Activated naive CD4-positive, alpha-beta T cell treated with anti-CD3 and anti-CD28 coated beads, Interleukin-2, amount 50 U/mL, for 24 hours (primary cell): ENCODE measurements at regions not wholly inside any gene's neighbourhood (a gene's known extent, or its start where the extent isn't known, plus 50 kb on each side); places are given as distances from the start of the nearest gene placed in this dataset.
"Not testable (repeated sequence)": the region's sequence is repeated elsewhere in the genome, so short reads cannot be mapped to it uniquely, and the experiment has no call there.

Source experiments
- H3K27ac Mint-ChIP-seq: one replicate; pipeline ENCODE4 v1.8.0; 2021; ENCODE audit warnings: mild to moderate bottlenecking, mixed read lengths
- H3K27me3 Mint-ChIP-seq: one replicate; pipeline ENCODE4 v1.8.0; 2021; ENCODE audit warnings: mixed read lengths
- H3K36me3 Mint-ChIP-seq: one replicate; pipeline ENCODE4 v1.8.0; 2021; ENCODE audit warnings: mixed read lengths
- H3K4me1 Mint-ChIP-seq: one replicate; pipeline ENCODE4 v1.8.0; 2021; ENCODE audit warnings: mixed read lengths
- H3K4me3 Mint-ChIP-seq: one replicate; pipeline ENCODE4 v1.8.0; 2021; ENCODE audit warnings: mild to moderate bottlenecking, mixed read lengths
- H3K9me3 Mint-ChIP-seq: one replicate; pipeline ENCODE4 v1.8.0; 2021; ENCODE audit warnings: mixed read lengths

- H3K4me1 Mint-ChIP-seq, H3K9me3 Mint-ChIP-seq, H3K27me3 Mint-ChIP-seq: not testable (repeated sequence)
Observed at GRCh38 chr6:71007298-71007697, 50.4 kb upstream of the B3GAT2 start.

GRCh38 chr6:71011871-71012371 is 55.1 kb upstream of the B3GAT2 start:
- Mint-ChIP-seq H3K9me3 (no peaks in the 10 kb centered on the region), H3K4me3 (no peak overlapping the region), H3K4me1 (no peaks in the 10 kb centered on the region), H3K36me3 (no peaks in the 10 kb centered on the region), H3K27ac (no peak overlapping the region), H3K27me3 (peaks cover 12% of the 10 kb centered on the region)

More at GRCh38 chr6:71007298-71007697, 50.4 kb upstream of the B3GAT2 start:
- H3K4me3 Mint-ChIP-seq, H3K27ac Mint-ChIP-seq, H3K36me3 Mint-ChIP-seq: not testable (repeated sequence)

GRCh38 chr6:71012866-71013469 is 56.1 kb upstream of the B3GAT2 start:
- Mint-ChIP-seq H3K9me3 (no peaks in the 10 kb centered on the region), H3K27me3 (peaks cover 12% of the 10 kb centered on the region), H3K4me1 (no peaks in the 10 kb centered on the region), H3K36me3 (no peaks in the 10 kb centered on the region), H3K27ac (no peak overlapping the region), H3K4me3 (no peak overlapping the region)

- H3K27me3 Mint-ChIP-seq = peaks cover 12% of the 10 kb centered on the region
- no peak overlapping the region for H3K4me3 Mint-ChIP-seq
- H3K4me1 Mint-ChIP-seq = no peaks in the 10 kb centered on the region
- H3K36me3 Mint-ChIP-seq = no peaks in the 10 kb centered on the region
- H3K27ac Mint-ChIP-seq = no peak overlapping the region
- H3K9me3 Mint-ChIP-seq = no peaks in the 10 kb centered on the region
Observed at GRCh38 chr6:71015392-71015791, 58.5 kb upstream of the B3GAT2 start.

- H3K27ac Mint-ChIP-seq = no peak overlapping the region
- H3K27me3 Mint-ChIP-seq = peaks cover 8% of the 10 kb centered on the region
- no peak overlapping the region for H3K4me3 Mint-ChIP-seq
- no peaks in the 10 kb centered on the region for H3K9me3 Mint-ChIP-seq
- H3K4me1 Mint-ChIP-seq = no peaks in the 10 kb centered on the region
- no peaks in the 10 kb centered on the region for H3K36me3 Mint-ChIP-seq
Observed at GRCh38 chr6:71028236-71028876, 71.5 kb upstream of the B3GAT2 start.

GRCh38 chr6:71028877-71029252 is 72.0 kb upstream of the B3GAT2 start:
- peaks cover 8% of the 10 kb centered on the region for H3K27me3 Mint-ChIP-seq
- no peaks in the 10 kb centered on the region for H3K4me1 Mint-ChIP-seq

GRCh38 chr6:71029555-71029954 is 72.7 kb upstream of the B3GAT2 start:
- Mint-ChIP-seq H3K4me3 (no peak overlapping the region), H3K36me3 (no peaks in the 10 kb centered on the region), H3K9me3 (no peaks in the 10 kb centered on the region), H3K27me3 (peaks cover 8% of the 10 kb centered on the region), H3K27ac (no peak overlapping the region), H3K4me1 (no peaks in the 10 kb centered on the region)

More at GRCh38 chr6:71028877-71029252, 72.0 kb upstream of the B3GAT2 start:
- Mint-ChIP-seq H3K4me3 (no peak overlapping the region), H3K36me3 (no peaks in the 10 kb centered on the region), H3K9me3 (no peaks in the 10 kb centered on the region), H3K27ac (no peak overlapping the region)

GRCh38 chr6:71031912-71032311 is 75.1 kb upstream of the B3GAT2 start:
- H3K4me1 Mint-ChIP-seq = no peaks in the 10 kb centered on the region
- H3K9me3 Mint-ChIP-seq = no peaks in the 10 kb centered on the region
- no peaks in the 10 kb centered on the region for H3K36me3 Mint-ChIP-seq
- no peak overlapping the region for H3K4me3 Mint-ChIP-seq
- no peak overlapping the region for H3K27ac Mint-ChIP-seq
- H3K27me3 Mint-ChIP-seq = peaks cover 8% of the 10 kb centered on the region

- Mint-ChIP-seq H3K27me3 (peaks cover 6% of the 10 kb centered on the region), H3K36me3 (no peaks in the 10 kb centered on the region), H3K9me3 (no peaks in the 10 kb centered on the region), H3K27ac (no peak overlapping the region), H3K4me1 (no peaks in the 10 kb centered on the region), H3K4me3 (no peak overlapping the region)
Observed at GRCh38 chr6:71033171-71033570, 76.3 kb upstream of the B3GAT2 start.

GRCh38 chr6:71033890-71034289 is 77.0 kb upstream of the B3GAT2 start:
- Mint-ChIP-seq H3K4me1 (no peaks in the 10 kb centered on the region), H3K4me3 (no peak overlapping the region), H3K9me3 (no peaks in the 10 kb centered on the region), H3K36me3 (no peaks in the 10 kb centered on the region), H3K27ac (no peak overlapping the region), H3K27me3 (peaks cover 6% of the 10 kb centered on the region)

- no peak overlapping the region for H3K4me3 Mint-ChIP-seq
Observed at GRCh38 chr6:71034563-71035345, 77.9 kb upstream of the B3GAT2 start.

GRCh38 chr6:71035871-71036270 is 79.0 kb upstream of the B3GAT2 start:
- Mint-ChIP-seq H3K4me3 (no peak overlapping the region), H3K4me1 (no peaks in the 10 kb centered on the region), H3K27ac (no peak overlapping the region), H3K9me3 (no peaks in the 10 kb centered on the region), H3K36me3 (no peaks in the 10 kb centered on the region), H3K27me3 (peaks cover 6% of the 10 kb centered on the region)

More at GRCh38 chr6:71034563-71035345, 77.9 kb upstream of the B3GAT2 start:
- Mint-ChIP-seq H3K27me3 (peaks cover 6% of the 10 kb centered on the region), H3K36me3 (no peaks in the 10 kb centered on the region), H3K4me1 (no peaks in the 10 kb centered on the region), H3K9me3 (no peaks in the 10 kb centered on the region), H3K27ac (no peak overlapping the region)

GRCh38 chr6:71038711-71039344 is 82.0 kb upstream of the B3GAT2 start:
- H3K36me3 Mint-ChIP-seq = no peaks in the 10 kb centered on the region
- peaks cover 3% of the 10 kb centered on the region for H3K27me3 Mint-ChIP-seq
- no peak overlapping the region for H3K4me3 Mint-ChIP-seq
- no peaks in the 10 kb centered on the region for H3K4me1 Mint-ChIP-seq
- H3K27ac Mint-ChIP-seq = no peak overlapping the region
- peaks cover 2% of the 10 kb centered on the region for H3K9me3 Mint-ChIP-seq

- H3K27ac Mint-ChIP-seq = no peak overlapping the region
- H3K9me3 Mint-ChIP-seq = peaks cover 3% of the 10 kb centered on the region
- H3K27me3 Mint-ChIP-seq = peaks cover 3% of the 10 kb centered on the region
- no peak overlapping the region for H3K4me3 Mint-ChIP-seq
- H3K4me1 Mint-ChIP-seq = no peaks in the 10 kb centered on the region
- H3K36me3 Mint-ChIP-seq = no peaks in the 10 kb centered on the region
Observed at GRCh38 chr6:71040043-71040442, 83.2 kb upstream of the B3GAT2 start.

GRCh38 chr6:71040841-71041240 is 84.0 kb upstream of the B3GAT2 start:
- H3K27me3 Mint-ChIP-seq = peaks cover 3% of the 10 kb centered on the region
- no peak overlapping the region for H3K4me3 Mint-ChIP-seq
- H3K36me3 Mint-ChIP-seq = no peaks in the 10 kb centered on the region
- H3K9me3 Mint-ChIP-seq = peaks cover 3% of the 10 kb centered on the region
- H3K4me1 Mint-ChIP-seq = no peaks in the 10 kb centered on the region
- no peak overlapping the region for H3K27ac Mint-ChIP-seq

- Mint-ChIP-seq H3K9me3 (peaks cover 3% of the 10 kb centered on the region), H3K36me3 (no peaks in the 10 kb centered on the region), H3K4me3 (no peak overlapping the region), H3K27ac (no peak overlapping the region), H3K4me1 (no peaks in the 10 kb centered on the region), H3K27me3 (peaks cover 3% of the 10 kb centered on the region)
Observed at GRCh38 chr6:71043902-71044301, 87.0 kb upstream of the B3GAT2 start.
